PFSK-1 (cell line): ENCODE measurements at regions not wholly inside any gene's neighbourhood (a gene's known extent, or its start where the extent isn't known, plus 50 kb on each side); places are given as distances from the start of the nearest gene placed in this dataset.

Source experiments
- POLR2AphosphoS5 ChIP-seq: IDR thresholded peaks from 2 replicates; pipeline ENCODE4 v1.6.1; 2012; ENCODE audit warnings: low read depth, mild to moderate bottlenecking, control low read depth, low read length, moderate library complexity
- TAF1 ChIP-seq: IDR thresholded peaks from 2 replicates; pipeline ENCODE4 v1.6.1; 2012; ENCODE audit warnings: low read length, control low read depth, borderline replicate concordance; ENCODE audit not compliant: insufficient read depth

DNA sequence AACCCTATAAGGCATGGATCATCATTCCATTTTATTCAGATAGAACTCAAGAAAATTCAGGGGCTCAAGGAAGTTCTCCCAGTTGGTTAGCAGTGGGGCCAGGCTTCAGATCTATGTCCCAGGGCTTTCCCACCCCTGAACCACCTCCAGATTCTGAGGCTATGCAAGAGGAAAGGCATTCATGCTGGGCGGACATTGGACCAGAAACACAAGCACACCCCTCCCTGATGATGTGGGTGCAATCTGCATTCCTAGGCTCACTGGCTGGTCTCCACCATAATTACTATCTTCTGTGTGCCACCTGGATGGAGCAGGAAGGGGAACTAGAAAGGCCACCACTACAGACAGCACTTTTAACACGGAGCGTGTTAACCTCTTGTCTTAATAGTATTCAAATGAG lies 63.2 kb upstream of the ASIC2 start:
- TF ChIP-seq POLR2AphosphoS5 (no peak), TAF1 (no peak)
